Esophagus muscularis mucosa (tissue), 3 donors: ENCODE measurements at regions not wholly inside any gene's neighbourhood (a gene's known extent, or its start where the extent isn't known, plus 50 kb on each side); places are given as distances from the start of the nearest gene placed in this dataset.

ENCODE experiments used
- POLR2A ChIP-seq: fragments of 450-650 bp; IDR thresholded peaks from one replicate; pipeline ENCODE4 v1.6.1; 2017; ENCODE audit warnings: antibody characterized with exemption, moderate library complexity, mild to moderate bottlenecking, low read depth
- POLR2AphosphoS5 ChIP-seq, 2 donors: sonication (generic); formaldehyde crosslinking; IDR thresholded peaks; one replicate each; pipeline ENCODE4 v1.6.1; 2017; ENCODE audit warnings: antibody characterized with exemption in 2 of 2
- TF ChIP-seq, protein P1 (sequence below), 3 experiments: fragments of 200-600 bp in 2 of 3; fragments of 450-650 bp in 1 of 3; sonication (generic) in 2 of 3; IDR thresholded peaks; one replicate each; pipeline ENCODE4 v1.5.1; 2017 to 2019; ENCODE audit warnings: antibody characterized with exemption in 3 of 3, mild to moderate bottlenecking in 2 of 3, moderate library complexity in 1 of 3

DNA sequence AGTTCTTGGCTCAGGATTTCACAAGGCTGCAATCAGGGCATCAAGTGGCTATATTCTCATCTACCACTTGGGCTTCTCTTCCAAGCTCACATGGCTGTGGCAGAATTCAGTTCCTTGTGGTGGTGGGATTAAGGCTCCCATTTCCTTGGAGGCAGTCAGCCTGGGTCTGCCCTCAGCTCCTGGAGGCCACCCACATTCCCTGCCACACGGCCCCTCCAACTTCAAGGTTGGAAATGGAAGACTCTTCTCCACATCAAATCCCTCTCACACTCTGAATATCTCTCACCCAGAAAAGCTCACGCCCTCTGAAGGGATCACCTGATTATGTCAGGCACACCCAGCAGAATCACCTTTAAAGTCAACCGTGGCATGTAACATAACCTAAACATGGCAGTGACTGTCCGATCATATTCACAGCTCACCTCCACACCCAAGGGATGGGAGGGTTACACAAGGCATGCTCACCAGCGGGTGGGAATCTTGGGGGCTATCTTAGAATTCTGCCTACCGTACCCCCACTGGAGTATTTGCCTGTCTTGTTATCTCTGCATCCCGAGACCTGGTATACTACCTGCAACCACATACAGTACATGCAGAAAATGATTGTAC lies 256.2 kb upstream of the KLHL29 start:
- TF ChIP-seq, protein P1, sequence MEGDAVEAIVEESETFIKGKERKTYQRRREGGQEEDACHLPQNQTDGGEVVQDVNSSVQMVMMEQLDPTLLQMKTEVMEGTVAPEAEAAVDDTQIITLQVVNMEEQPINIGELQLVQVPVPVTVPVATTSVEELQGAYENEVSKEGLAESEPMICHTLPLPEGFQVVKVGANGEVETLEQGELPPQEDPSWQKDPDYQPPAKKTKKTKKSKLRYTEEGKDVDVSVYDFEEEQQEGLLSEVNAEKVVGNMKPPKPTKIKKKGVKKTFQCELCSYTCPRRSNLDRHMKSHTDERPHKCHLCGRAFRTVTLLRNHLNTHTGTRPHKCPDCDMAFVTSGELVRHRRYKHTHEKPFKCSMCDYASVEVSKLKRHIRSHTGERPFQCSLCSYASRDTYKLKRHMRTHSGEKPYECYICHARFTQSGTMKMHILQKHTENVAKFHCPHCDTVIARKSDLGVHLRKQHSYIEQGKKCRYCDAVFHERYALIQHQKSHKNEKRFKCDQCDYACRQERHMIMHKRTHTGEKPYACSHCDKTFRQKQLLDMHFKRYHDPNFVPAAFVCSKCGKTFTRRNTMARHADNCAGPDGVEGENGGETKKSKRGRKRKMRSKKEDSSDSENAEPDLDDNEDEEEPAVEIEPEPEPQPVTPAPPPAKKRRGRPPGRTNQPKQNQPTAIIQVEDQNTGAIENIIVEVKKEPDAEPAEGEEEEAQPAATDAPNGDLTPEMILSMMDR (IDR thresholded peaks at IDR 0.05), result no peak
- TF ChIP-seq POLR2A (no peak), POLR2AphosphoS5 (IDR thresholded peaks at IDR 0.05) (no peak)
